22Rv1 (cell line): ENCODE measurements at regions not wholly inside any gene's neighbourhood (a gene's known extent, or its start where the extent isn't known, plus 50 kb on each side); places are given as distances from the start of the nearest gene placed in this dataset.

Experiments used
- CTCF ChIP-seq: fragments of 450-650 bp; IDR thresholded peaks from 2 replicates; pipeline ENCODE4 v1.5.1; 2017; ENCODE audit warnings: mild to moderate bottlenecking
- ZFX ChIP-seq: fragments of 450-650 bp; IDR thresholded peaks from 2 replicates; pipeline ENCODE4 v1.6.1; 2017; ENCODE audit warnings: antibody characterized with exemption, borderline replicate concordance

GRCh38 chr18:78564030-78564429 lies 415.6 kb upstream of the SALL3 start:
- no peak for TF ChIP-seq CTCF
- no peak for TF ChIP-seq ZFX
